Hepatocyte (in vitro differentiated cells): ENCODE measurements at regions not wholly inside any gene's neighbourhood (a gene's known extent, or its start where the extent isn't known, plus 50 kb on each side); places are given as distances from the start of the nearest gene placed in this dataset.

Experiments
- CTCF ChIP-seq: fragments of 200-600 bp; sonication (generic); IDR thresholded peaks from 2 replicates; pipeline ENCODE4 v1.5.1; 2016; ENCODE audit warnings: antibody characterized with exemption, mild to moderate bottlenecking; ENCODE audit not compliant: poor library complexity
- EZH2 ChIP-seq: fragments of 200-600 bp; sonication (generic); IDR thresholded peaks from 2 replicates; pipeline ENCODE4 v1.6.1; 2016; ENCODE audit warnings: antibody characterized with exemption, mild to moderate bottlenecking, borderline replicate concordance

- TF ChIP-seq CTCF (no peak), EZH2 (no peak)
Measured at GRCh38 chr2:33907866-33908265, 308.8 kb upstream of the FAM98A start.
